ENCODE measurements at regions not wholly inside any gene's neighbourhood (a gene's known extent, or its start where the extent isn't known, plus 50 kb on each side); places are given as distances from the start of the nearest gene placed in this dataset.

DNA sequence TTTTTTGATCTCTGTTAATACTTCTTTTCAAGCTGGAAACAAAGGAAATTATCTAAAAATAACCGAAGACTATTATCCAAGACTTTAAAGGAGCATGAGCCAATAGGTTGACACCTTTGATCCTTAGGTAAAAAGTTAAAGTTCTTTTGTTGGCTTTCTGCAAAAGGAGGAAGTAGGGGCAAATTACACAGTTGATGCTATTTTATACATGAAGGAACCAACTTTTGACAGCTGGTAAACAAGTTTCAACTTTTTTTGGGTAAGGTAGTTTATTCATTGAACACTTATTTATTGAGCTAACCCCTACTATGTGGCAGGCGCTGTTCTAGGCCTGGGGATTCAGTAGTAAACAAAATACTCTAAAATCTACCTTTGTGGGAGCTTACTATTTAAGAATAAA is 66.6 kb upstream of the ZEB2 start:
- Histone ChIP-seq H2AFZ (ENCODE audit: low read depth, low read length) (no peak overlapping the region), H3K4me1 (ENCODE audit: insufficient read depth, low read length) (peaks cover 3% of the 10 kb centered on the region), H3K9ac (ENCODE audit: low read length) (no peak overlapping the region), H4K20me1 (ENCODE audit: insufficient read depth, low read length) (no peaks in the 10 kb centered on the region), H3K4me2 (ENCODE audit: low read length) (no peak overlapping the region), H3K79me2 (ENCODE audit: insufficient read depth, low read length) (no peaks in the 10 kb centered on the region), H3K27ac (ENCODE audit: low read depth, low read length) (no peak overlapping the region), H3K36me3 (ENCODE audit: insufficient read depth, low read length) (no peaks in the 10 kb centered on the region), H3K27me3 (ENCODE audit: insufficient read depth, low read length) (no peaks in the 10 kb centered on the region), H3K4me3 (ENCODE audit: insufficient read depth, low read depth, low read length) (no peak overlapping the region), H3K9me3 (ENCODE audit: insufficient read depth, low read depth, low read length) (no peaks in the 10 kb centered on the region)
- no peaks in the 10 kb centered on the region for H3K27me3 Mint-ChIP-seq (ENCODE audit: low read depth, unreplicated experiment)
- no peaks in the 10 kb centered on the region for H3K9me3 Mint-ChIP-seq (ENCODE audit: unreplicated experiment)
- no peak for DNase-seq (ENCODE audit: low read depth)
- no peak for FAIRE-seq
- peaks cover 8% of the 10 kb centered on the region for H3K4me1 Mint-ChIP-seq (ENCODE audit: low read depth, unreplicated experiment)
- H3K36me3 Mint-ChIP-seq (ENCODE audit: low read depth, unreplicated experiment) = no peaks in the 10 kb centered on the region
- H3K27ac Mint-ChIP-seq (ENCODE audit: unreplicated experiment) = no peak overlapping the region
- TF ChIP-seq, protein P1, sequence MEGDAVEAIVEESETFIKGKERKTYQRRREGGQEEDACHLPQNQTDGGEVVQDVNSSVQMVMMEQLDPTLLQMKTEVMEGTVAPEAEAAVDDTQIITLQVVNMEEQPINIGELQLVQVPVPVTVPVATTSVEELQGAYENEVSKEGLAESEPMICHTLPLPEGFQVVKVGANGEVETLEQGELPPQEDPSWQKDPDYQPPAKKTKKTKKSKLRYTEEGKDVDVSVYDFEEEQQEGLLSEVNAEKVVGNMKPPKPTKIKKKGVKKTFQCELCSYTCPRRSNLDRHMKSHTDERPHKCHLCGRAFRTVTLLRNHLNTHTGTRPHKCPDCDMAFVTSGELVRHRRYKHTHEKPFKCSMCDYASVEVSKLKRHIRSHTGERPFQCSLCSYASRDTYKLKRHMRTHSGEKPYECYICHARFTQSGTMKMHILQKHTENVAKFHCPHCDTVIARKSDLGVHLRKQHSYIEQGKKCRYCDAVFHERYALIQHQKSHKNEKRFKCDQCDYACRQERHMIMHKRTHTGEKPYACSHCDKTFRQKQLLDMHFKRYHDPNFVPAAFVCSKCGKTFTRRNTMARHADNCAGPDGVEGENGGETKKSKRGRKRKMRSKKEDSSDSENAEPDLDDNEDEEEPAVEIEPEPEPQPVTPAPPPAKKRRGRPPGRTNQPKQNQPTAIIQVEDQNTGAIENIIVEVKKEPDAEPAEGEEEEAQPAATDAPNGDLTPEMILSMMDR (IDR thresholded peaks at IDR 0.05; ENCODE audit: insufficient read depth, low read depth, low read length) = no peak
- no peak for TF ChIP-seq EZH2 (IDR thresholded peaks at IDR 0.05; ENCODE audit: insufficient read depth, low read length)
- no peak overlapping the region for H3K4me3 Mint-ChIP-seq (ENCODE audit: unreplicated experiment)

- Mint-ChIP-seq H3K36me3 (ENCODE audit: low read depth, unreplicated experiment) (no peaks in the 10 kb centered on the region), H3K4me3 (ENCODE audit: unreplicated experiment) (no peak overlapping the region), H3K27me3 (ENCODE audit: low read depth, unreplicated experiment) (no peaks in the 10 kb centered on the region), H3K9me3 (ENCODE audit: unreplicated experiment) (no peaks in the 10 kb centered on the region), H3K4me1 (ENCODE audit: low read depth, unreplicated experiment) (peaks cover 8% of the 10 kb centered on the region), H3K27ac (ENCODE audit: unreplicated experiment) (peak overlapping the region; percentile 22)
- H3K36me3 ChIP-seq (ENCODE audit: insufficient read depth, low read length) = no peaks in the 10 kb centered on the region
- no peak overlapping the region for H2AFZ ChIP-seq (ENCODE audit: low read depth, low read length)
- no peaks in the 10 kb centered on the region for H3K79me2 ChIP-seq (ENCODE audit: insufficient read depth, low read length)
- no peak overlapping the region for H3K4me3 ChIP-seq (ENCODE audit: insufficient read depth, low read depth, low read length)
- no peaks in the 10 kb centered on the region for H4K20me1 ChIP-seq (ENCODE audit: insufficient read depth, low read length)
- TF ChIP-seq, protein P1 (IDR thresholded peaks at IDR 0.05; ENCODE audit: insufficient read depth, low read depth, low read length) = no peak
- TF ChIP-seq EZH2 (IDR thresholded peaks at IDR 0.05; ENCODE audit: insufficient read depth, low read length) = no peak
- H3K4me2 ChIP-seq (ENCODE audit: low read length) = no peak overlapping the region
- no peaks in the 10 kb centered on the region for H3K9me3 ChIP-seq (ENCODE audit: insufficient read depth, low read depth, low read length)
- FAIRE-seq (peak; percentile 85), DNase-seq (ENCODE audit: low read depth) (peak; percentile 82)
- no peak overlapping the region for H3K27ac ChIP-seq (ENCODE audit: low read depth, low read length)
- H3K4me1 ChIP-seq (ENCODE audit: insufficient read depth, low read length) = peaks cover 3% of the 10 kb centered on the region
- no peaks in the 10 kb centered on the region for H3K27me3 ChIP-seq (ENCODE audit: insufficient read depth, low read length)
- H3K9ac ChIP-seq (ENCODE audit: low read length) = no peak overlapping the region
Measured at GRCh38 chr2:144583741-144584453, 64.0 kb upstream of the ZEB2 start.

GRCh38 chr2:144583381-144583729 is 63.4 kb upstream of the ZEB2 start:
- no peak overlapping the region for H3K4me3 ChIP-seq (ENCODE audit: insufficient read depth, low read depth, low read length)
- no peak for TF ChIP-seq EZH2 (IDR thresholded peaks at IDR 0.05; ENCODE audit: insufficient read depth, low read length)
- TF ChIP-seq, protein P1 (IDR thresholded peaks at IDR 0.05; ENCODE audit: insufficient read depth, low read depth, low read length) = no peak
- H3K4me2 ChIP-seq (ENCODE audit: low read length) = no peak overlapping the region
- no peak overlapping the region for H3K4me3 Mint-ChIP-seq (ENCODE audit: unreplicated experiment)
- H3K27me3 ChIP-seq (ENCODE audit: insufficient read depth, low read length) = no peaks in the 10 kb centered on the region
- H3K27ac Mint-ChIP-seq (ENCODE audit: unreplicated experiment) = no peak overlapping the region
- H3K4me1 ChIP-seq (ENCODE audit: insufficient read depth, low read length) = peaks cover 3% of the 10 kb centered on the region
- H3K9me3 Mint-ChIP-seq (ENCODE audit: unreplicated experiment) = no peaks in the 10 kb centered on the region
- no peak for DNase-seq (ENCODE audit: low read depth)
- H3K9ac ChIP-seq (ENCODE audit: low read length) = no peak overlapping the region
- no peak overlapping the region for H3K27ac ChIP-seq (ENCODE audit: low read depth, low read length)
- H4K20me1 ChIP-seq (ENCODE audit: insufficient read depth, low read length) = no peaks in the 10 kb centered on the region
- H3K27me3 Mint-ChIP-seq (ENCODE audit: low read depth, unreplicated experiment) = no peaks in the 10 kb centered on the region
- no peak overlapping the region for H2AFZ ChIP-seq (ENCODE audit: low read depth, low read length)
- H3K36me3 ChIP-seq (ENCODE audit: insufficient read depth, low read length) = no peaks in the 10 kb centered on the region
- no peaks in the 10 kb centered on the region for H3K36me3 Mint-ChIP-seq (ENCODE audit: low read depth, unreplicated experiment)
- FAIRE-seq = no peak
- H3K4me1 Mint-ChIP-seq (ENCODE audit: low read depth, unreplicated experiment) = peaks cover 8% of the 10 kb centered on the region
- no peaks in the 10 kb centered on the region for H3K9me3 ChIP-seq (ENCODE audit: insufficient read depth, low read depth, low read length)
- H3K79me2 ChIP-seq (ENCODE audit: insufficient read depth, low read length) = no peaks in the 10 kb centered on the region

Data from astrocyte (in vitro differentiated cells and primary cell).